ENCODE measurements at regions not wholly inside any gene's neighbourhood (a gene's known extent, or its start where the extent isn't known, plus 50 kb on each side); places are given as distances from the start of the nearest gene placed in this dataset.

GRCh38 chr9:38257626-38258215, 134.8 kb upstream of the ALDH1B1 start:
- TF ChIP-seq CTCF (conservative IDR thresholded peaks at IDR 0.05; ENCODE audit: low read depth, low read length) = no peak
- Histone ChIP-seq H3K36me3 (ENCODE audit: insufficient read depth) (no peaks in the 10 kb centered on the region), H2AFZ (ENCODE audit: low read depth) (no peak overlapping the region), H3K4me1 (ENCODE audit: low read depth, poor library complexity, severe bottlenecking) (no peaks in the 10 kb centered on the region), H3K4me2 (no peak overlapping the region), H3K27me3 (ENCODE audit: insufficient read depth, low read depth) (no peaks in the 10 kb centered on the region), H3K27ac (no peak overlapping the region), H3K4me3 (IDR thresholded peaks at IDR 0.05; ENCODE audit: insufficient read depth, low read depth, low read length) (no peak overlapping the region), H3K79me2 (ENCODE audit: insufficient read depth, low read depth) (no peaks in the 10 kb centered on the region), H4K20me1 (ENCODE audit: insufficient read depth) (no peaks in the 10 kb centered on the region), H3K9ac (no peak overlapping the region)

- H3K4me2 ChIP-seq = no peak overlapping the region
- H3K27me3 ChIP-seq (ENCODE audit: insufficient read depth, low read depth) = no peaks in the 10 kb centered on the region
Measured at GRCh38 chr9:38256461-38256860, 136.0 kb upstream of the ALDH1B1 start.

GRCh38 chr9:38255599-38255998, 136.9 kb upstream of the ALDH1B1 start:
- Histone ChIP-seq H3K9ac (no peak overlapping the region), H4K20me1 (ENCODE audit: insufficient read depth) (no peaks in the 10 kb centered on the region), H3K4me2 (no peak overlapping the region), H3K27ac (no peak overlapping the region), H3K4me1 (ENCODE audit: low read depth, poor library complexity, severe bottlenecking) (no peaks in the 10 kb centered on the region), H3K79me2 (ENCODE audit: insufficient read depth, low read depth) (no peaks in the 10 kb centered on the region), H3K36me3 (ENCODE audit: insufficient read depth) (no peaks in the 10 kb centered on the region), H2AFZ (ENCODE audit: low read depth) (no peak overlapping the region), H3K27me3 (ENCODE audit: insufficient read depth, low read depth) (no peaks in the 10 kb centered on the region), H3K4me3 (IDR thresholded peaks at IDR 0.05; ENCODE audit: insufficient read depth, low read depth, low read length) (no peak overlapping the region)
- no peak for TF ChIP-seq CTCF (conservative IDR thresholded peaks at IDR 0.05; ENCODE audit: low read depth, low read length)

More at GRCh38 chr9:38256461-38256860, 136.0 kb upstream of the ALDH1B1 start:
- Histone ChIP-seq H3K4me1 (ENCODE audit: low read depth, poor library complexity, severe bottlenecking) (no peaks in the 10 kb centered on the region), H2AFZ (ENCODE audit: low read depth) (no peak overlapping the region), H3K36me3 (ENCODE audit: insufficient read depth) (no peaks in the 10 kb centered on the region), H3K27ac (no peak overlapping the region), H3K4me3 (IDR thresholded peaks at IDR 0.05; ENCODE audit: insufficient read depth, low read depth, low read length) (no peak overlapping the region), H3K9ac (no peak overlapping the region), H4K20me1 (ENCODE audit: insufficient read depth) (no peaks in the 10 kb centered on the region), H3K79me2 (ENCODE audit: insufficient read depth, low read depth) (no peaks in the 10 kb centered on the region)
- TF ChIP-seq CTCF (conservative IDR thresholded peaks at IDR 0.05; ENCODE audit: low read depth, low read length) = no peak

GRCh38 chr9:38254756-38255155, 137.7 kb upstream of the ALDH1B1 start:
- Histone ChIP-seq H3K4me1 (ENCODE audit: low read depth, poor library complexity, severe bottlenecking) (no peaks in the 10 kb centered on the region), H3K27me3 (ENCODE audit: insufficient read depth, low read depth) (no peaks in the 10 kb centered on the region), H3K9ac (no peak overlapping the region), H3K36me3 (ENCODE audit: insufficient read depth) (no peaks in the 10 kb centered on the region), H4K20me1 (ENCODE audit: insufficient read depth) (no peaks in the 10 kb centered on the region), H3K27ac (no peak overlapping the region), H3K79me2 (ENCODE audit: insufficient read depth, low read depth) (no peaks in the 10 kb centered on the region), H3K4me3 (IDR thresholded peaks at IDR 0.05; ENCODE audit: insufficient read depth, low read depth, low read length) (no peak overlapping the region), H3K4me2 (no peak overlapping the region), H2AFZ (ENCODE audit: low read depth) (no peak overlapping the region)
- TF ChIP-seq CTCF (conservative IDR thresholded peaks at IDR 0.05; ENCODE audit: low read depth, low read length) = no peak
